Stomach (tissue), 4 donors: ENCODE measurements at regions not wholly inside any gene's neighbourhood (a gene's known extent, or its start where the extent isn't known, plus 50 kb on each side); places are given as distances from the start of the nearest gene placed in this dataset.

Source experiments
- EP300 ChIP-seq: sonication (generic); formaldehyde crosslinking; IDR thresholded peaks from one replicate; pipeline ENCODE4 v1.6.1; 2017; ENCODE audit warnings: antibody characterized with exemption
- POLR2A ChIP-seq, 4 donors: fragments of 450-650 bp; IDR thresholded peaks; one replicate each; pipeline ENCODE4 v1.6.1; 2016; ENCODE audit warnings: antibody characterized with exemption in 4 of 4, control low read depth in 2 of 4, mild to moderate bottlenecking in 1 of 4, moderate library complexity in 1 of 4
- TF ChIP-seq, protein P1 (sequence below), 7 experiments: fragments of 450-650 bp in 4 of 7; fragments of 200-600 bp in 3 of 7; sonication (generic) in 3 of 7; IDR thresholded peaks; one replicate each; pipeline ENCODE4 v1.5.1; 2016 to 2019; ENCODE audit warnings: antibody characterized with exemption in 7 of 7, control low read depth in 2 of 7, mild to moderate bottlenecking in 1 of 7

- TF ChIP-seq, protein P1, sequence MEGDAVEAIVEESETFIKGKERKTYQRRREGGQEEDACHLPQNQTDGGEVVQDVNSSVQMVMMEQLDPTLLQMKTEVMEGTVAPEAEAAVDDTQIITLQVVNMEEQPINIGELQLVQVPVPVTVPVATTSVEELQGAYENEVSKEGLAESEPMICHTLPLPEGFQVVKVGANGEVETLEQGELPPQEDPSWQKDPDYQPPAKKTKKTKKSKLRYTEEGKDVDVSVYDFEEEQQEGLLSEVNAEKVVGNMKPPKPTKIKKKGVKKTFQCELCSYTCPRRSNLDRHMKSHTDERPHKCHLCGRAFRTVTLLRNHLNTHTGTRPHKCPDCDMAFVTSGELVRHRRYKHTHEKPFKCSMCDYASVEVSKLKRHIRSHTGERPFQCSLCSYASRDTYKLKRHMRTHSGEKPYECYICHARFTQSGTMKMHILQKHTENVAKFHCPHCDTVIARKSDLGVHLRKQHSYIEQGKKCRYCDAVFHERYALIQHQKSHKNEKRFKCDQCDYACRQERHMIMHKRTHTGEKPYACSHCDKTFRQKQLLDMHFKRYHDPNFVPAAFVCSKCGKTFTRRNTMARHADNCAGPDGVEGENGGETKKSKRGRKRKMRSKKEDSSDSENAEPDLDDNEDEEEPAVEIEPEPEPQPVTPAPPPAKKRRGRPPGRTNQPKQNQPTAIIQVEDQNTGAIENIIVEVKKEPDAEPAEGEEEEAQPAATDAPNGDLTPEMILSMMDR (IDR thresholded peaks at IDR 0.05), result no peak
- no peak for TF ChIP-seq EP300
- TF ChIP-seq POLR2A (IDR thresholded peaks at IDR 0.05), result no peak
Observed at GRCh38 chr3:39716849-39717248, 92.6 kb upstream of the MYRIP start.
